HG02763 (cell line): ENCODE measurements at regions not wholly inside any gene's neighbourhood (a gene's known extent, or its start where the extent isn't known, plus 50 kb on each side); places are given as distances from the start of the nearest gene placed in this dataset.

Source experiments
- ATAC-seq: cut with Tn5 transposase; IDR thresholded peaks from one replicate; pipeline ENCODE4 v1.9.1; 2021; ENCODE audit warnings: mild to moderate bottlenecking, moderate library complexity; ENCODE audit not compliant: unreplicated experiment

GRCh38 chr13:87868731-87869130 lies 197.6 kb downstream of the SLITRK5 start:
- ATAC-seq = no peak

- ATAC-seq = no peak
Observed at GRCh38 chr13:87872813-87873212, 201.6 kb downstream of the SLITRK5 start.

- ATAC-seq = no peak
Observed at GRCh38 chr13:87877477-87877876, 206.3 kb downstream of the SLITRK5 start.

- ATAC-seq = no peak
Observed at GRCh38 chr13:87878706-87879105, 207.5 kb downstream of the SLITRK5 start.

GRCh38 chr13:87884884-87885283 lies 213.7 kb downstream of the SLITRK5 start:
- ATAC-seq = no peak

GRCh38 chr13:87887459-87888123 lies 216.4 kb downstream of the SLITRK5 start:
- no peak for ATAC-seq

- no peak for ATAC-seq
Observed at GRCh38 chr13:87889254-87889653, 218.1 kb downstream of the SLITRK5 start.

- no peak for ATAC-seq
Observed at GRCh38 chr13:87893186-87893585, 222.0 kb downstream of the SLITRK5 start.

- ATAC-seq = no peak
Observed at GRCh38 chr13:87894059-87894458, 222.9 kb downstream of the SLITRK5 start.

- ATAC-seq = no peak
Observed at GRCh38 chr13:87903553-87903952, 232.4 kb downstream of the SLITRK5 start.

GRCh38 chr13:87906411-87906810 lies 235.2 kb downstream of the SLITRK5 start:
- ATAC-seq = no peak

- ATAC-seq = no peak
Observed at GRCh38 chr13:87907202-87907601, 236.0 kb downstream of the SLITRK5 start.

- no peak for ATAC-seq
Observed at GRCh38 chr13:87919956-87920355, 248.8 kb downstream of the SLITRK5 start.

GRCh38 chr13:87923753-87924152 lies 252.6 kb downstream of the SLITRK5 start:
- ATAC-seq = no peak

GRCh38 chr13:87925006-87925405 lies 253.8 kb downstream of the SLITRK5 start:
- ATAC-seq = no peak

- ATAC-seq = no peak
Observed at GRCh38 chr13:87940776-87941175, 269.6 kb downstream of the SLITRK5 start.

GRCh38 chr13:87941226-87941625 lies 270.1 kb downstream of the SLITRK5 start:
- no peak for ATAC-seq

GRCh38 chr13:87942205-87942604 lies 271.0 kb downstream of the SLITRK5 start:
- ATAC-seq = no peak

GRCh38 chr13:87944038-87944437 lies 272.9 kb downstream of the SLITRK5 start:
- ATAC-seq = no peak

GRCh38 chr13:87952377-87952776 lies 281.2 kb downstream of the SLITRK5 start:
- no peak for ATAC-seq

- no peak for ATAC-seq
Observed at GRCh38 chr13:87953381-87953780, 282.2 kb downstream of the SLITRK5 start.

GRCh38 chr13:87954091-87954490 lies 282.9 kb downstream of the SLITRK5 start:
- no peak for ATAC-seq

- no peak for ATAC-seq
Observed at GRCh38 chr13:87961546-87961945, 290.4 kb downstream of the SLITRK5 start.
